Astrocyte (in vitro differentiated cells and primary cell): ENCODE measurements at regions not wholly inside any gene's neighbourhood (a gene's known extent, or its start where the extent isn't known, plus 50 kb on each side); places are given as distances from the start of the nearest gene placed in this dataset.

Source experiments
- DNase-seq: peaks from one replicate; pipeline ENCODE4 v3.0.0-alpha.2; 2010; ENCODE audit warnings: low read depth
- FAIRE-seq: peaks from 2 replicates; lab custom pipeline; 2011; peaks lifted over from hg19 to GRCh38; lab: Jason Lieb, UNC
- H2AFZ ChIP-seq: 2 replicates; pipeline ENCODE4 v1.6.0; 2012; ENCODE audit warnings: low read depth, low read length, inconsistent platforms
- H3K27ac ChIP-seq: 2 replicates; pipeline ENCODE4 v1.5.1; 2011; ENCODE audit warnings: low read depth, low read length, inconsistent platforms
- H3K27me3 ChIP-seq: 2 replicates; pipeline ENCODE4 v1.6.0; 2011; ENCODE audit warnings: low read length, inconsistent platforms; ENCODE audit not compliant: insufficient read depth
- H3K36me3 ChIP-seq: 2 replicates; pipeline ENCODE4 v1.5.1; 2011; ENCODE audit warnings: low read length, inconsistent platforms; ENCODE audit not compliant: insufficient read depth
- H3K4me1 ChIP-seq: 2 replicates; pipeline ENCODE4 v1.5.1; 2011; ENCODE audit warnings: low read length, inconsistent platforms; ENCODE audit not compliant: insufficient read depth
- H3K4me2 ChIP-seq: 2 replicates; pipeline ENCODE4 v1.6.0; 2012; ENCODE audit warnings: low read length, inconsistent platforms
- H3K4me3 ChIP-seq: 2 replicates; pipeline ENCODE4 v1.5.1; 2011; ENCODE audit warnings: low read depth, mild to moderate bottlenecking, low read length, inconsistent platforms; ENCODE audit not compliant: insufficient read depth
- H3K79me2 ChIP-seq: 2 replicates; pipeline ENCODE4 v1.6.0; 2012; ENCODE audit warnings: mild to moderate bottlenecking, low read length, inconsistent platforms; ENCODE audit not compliant: insufficient read depth
- H3K9ac ChIP-seq: 2 replicates; pipeline ENCODE4 v1.6.0; 2012; ENCODE audit warnings: mild to moderate bottlenecking, low read length, inconsistent platforms
- H3K9me3 ChIP-seq: 2 replicates; pipeline ENCODE4 v1.5.1; 2012; ENCODE audit warnings: low read depth, mild to moderate bottlenecking, low read length, inconsistent platforms; ENCODE audit not compliant: insufficient read depth
- H4K20me1 ChIP-seq: 2 replicates; pipeline ENCODE4 v1.6.0; 2012; ENCODE audit warnings: low read length, inconsistent platforms; ENCODE audit not compliant: insufficient read depth
- H3K27ac Mint-ChIP-seq: one replicate; pipeline ENCODE4 v1.8.0; 2021; ENCODE audit warnings: mild to moderate bottlenecking, mixed read lengths; ENCODE audit not compliant: unreplicated experiment
- H3K27me3 Mint-ChIP-seq: one replicate; pipeline ENCODE4 v1.8.0; 2021; ENCODE audit warnings: low read depth, mixed read lengths; ENCODE audit not compliant: unreplicated experiment
- H3K36me3 Mint-ChIP-seq: one replicate; pipeline ENCODE4 v1.8.0; 2021; ENCODE audit warnings: low read depth, mixed read lengths; ENCODE audit not compliant: unreplicated experiment
- H3K4me1 Mint-ChIP-seq: one replicate; pipeline ENCODE4 v1.8.0; 2021; ENCODE audit warnings: low read depth, mixed read lengths; ENCODE audit not compliant: unreplicated experiment
- H3K4me3 Mint-ChIP-seq: one replicate; pipeline ENCODE4 v1.8.0; 2021; ENCODE audit warnings: mild to moderate bottlenecking, moderate library complexity, mixed read lengths; ENCODE audit not compliant: unreplicated experiment
- H3K9me3 Mint-ChIP-seq: one replicate; pipeline ENCODE4 v1.8.0; 2021; ENCODE audit warnings: mild to moderate bottlenecking, mixed read lengths; ENCODE audit not compliant: unreplicated experiment
- EZH2 ChIP-seq: IDR thresholded peaks from 2 replicates; pipeline ENCODE4 v1.6.1; 2012; ENCODE audit warnings: mild to moderate bottlenecking, low read length, inconsistent platforms; ENCODE audit not compliant: insufficient read depth
- TF ChIP-seq, protein P1 (sequence below): IDR thresholded peaks from 2 replicates; pipeline ENCODE4 v1.5.1; 2011; ENCODE audit warnings: low read depth, mild to moderate bottlenecking, inconsistent platforms, low read length, moderate library complexity; ENCODE audit not compliant: insufficient read depth

DNA sequence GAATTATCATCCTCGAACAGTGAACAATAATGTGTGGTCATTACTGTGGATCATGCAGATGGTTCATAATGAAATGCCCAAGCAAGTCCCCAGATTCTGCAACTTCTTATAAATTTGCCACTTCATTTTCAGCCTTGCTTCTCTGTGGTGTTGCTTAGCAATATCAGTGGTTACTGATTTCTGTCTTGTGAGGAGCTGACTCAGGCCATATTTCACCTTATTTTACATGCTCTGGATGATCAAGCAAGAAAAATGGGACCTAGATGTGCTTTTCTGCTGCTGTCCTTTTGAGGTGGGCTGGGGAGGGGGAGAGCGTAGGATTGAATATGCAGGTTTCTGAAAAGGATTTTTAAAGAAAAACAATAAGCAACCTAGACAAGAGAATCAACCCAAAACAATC is 188.3 kb downstream of the SLC24A2 start:
- Histone ChIP-seq H3K79me2 (no peaks in the 10 kb centered on the region), H3K4me2 (no peak overlapping the region), H3K9ac (no peak overlapping the region), H3K4me3 (no peak overlapping the region), H3K36me3 (no peaks in the 10 kb centered on the region), H3K27ac (no peak overlapping the region), H3K9me3 (no peaks in the 10 kb centered on the region), H2AFZ (no peak overlapping the region), H4K20me1 (no peaks in the 10 kb centered on the region), H3K27me3 (no peaks in the 10 kb centered on the region), H3K4me1 (no peaks in the 10 kb centered on the region)
- Mint-ChIP-seq H3K4me3 (no peak overlapping the region), H3K27ac (no peak overlapping the region), H3K4me1 (no peaks in the 10 kb centered on the region), H3K9me3 (no peaks in the 10 kb centered on the region), H3K36me3 (no peaks in the 10 kb centered on the region), H3K27me3 (peaks cover 3% of the 10 kb centered on the region)
- DNase-seq = no peak
- TF ChIP-seq, protein P1, sequence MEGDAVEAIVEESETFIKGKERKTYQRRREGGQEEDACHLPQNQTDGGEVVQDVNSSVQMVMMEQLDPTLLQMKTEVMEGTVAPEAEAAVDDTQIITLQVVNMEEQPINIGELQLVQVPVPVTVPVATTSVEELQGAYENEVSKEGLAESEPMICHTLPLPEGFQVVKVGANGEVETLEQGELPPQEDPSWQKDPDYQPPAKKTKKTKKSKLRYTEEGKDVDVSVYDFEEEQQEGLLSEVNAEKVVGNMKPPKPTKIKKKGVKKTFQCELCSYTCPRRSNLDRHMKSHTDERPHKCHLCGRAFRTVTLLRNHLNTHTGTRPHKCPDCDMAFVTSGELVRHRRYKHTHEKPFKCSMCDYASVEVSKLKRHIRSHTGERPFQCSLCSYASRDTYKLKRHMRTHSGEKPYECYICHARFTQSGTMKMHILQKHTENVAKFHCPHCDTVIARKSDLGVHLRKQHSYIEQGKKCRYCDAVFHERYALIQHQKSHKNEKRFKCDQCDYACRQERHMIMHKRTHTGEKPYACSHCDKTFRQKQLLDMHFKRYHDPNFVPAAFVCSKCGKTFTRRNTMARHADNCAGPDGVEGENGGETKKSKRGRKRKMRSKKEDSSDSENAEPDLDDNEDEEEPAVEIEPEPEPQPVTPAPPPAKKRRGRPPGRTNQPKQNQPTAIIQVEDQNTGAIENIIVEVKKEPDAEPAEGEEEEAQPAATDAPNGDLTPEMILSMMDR = no peak
- TF ChIP-seq EZH2 = no peak
- no peak for FAIRE-seq

DNA sequence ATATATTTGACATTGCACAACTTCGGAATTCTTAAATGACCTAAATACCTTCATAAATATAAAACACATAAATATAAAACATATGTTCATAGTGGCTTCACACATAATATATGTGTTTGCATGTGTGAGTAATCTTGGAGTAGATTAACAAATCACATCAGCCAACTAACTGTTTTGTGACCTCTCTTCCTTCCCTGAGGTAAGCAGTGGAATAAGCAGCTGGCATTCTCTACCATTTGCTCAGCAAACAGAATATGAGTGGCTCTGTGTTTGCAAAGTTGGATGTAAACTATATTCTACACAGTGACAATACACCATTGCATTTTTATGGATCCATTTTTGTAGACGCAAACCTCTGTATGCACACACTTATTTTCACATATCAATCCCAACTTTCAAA is 189.9 kb downstream of the ACER2 start:
- Mint-ChIP-seq H3K27me3 (peaks cover 5% of the 10 kb centered on the region), H3K27ac (no peak overlapping the region), H3K9me3 (no peaks in the 10 kb centered on the region), H3K4me3 (no peak overlapping the region), H3K4me1 (no peaks in the 10 kb centered on the region), H3K36me3 (no peaks in the 10 kb centered on the region)
- Histone ChIP-seq H3K4me2 (no peak overlapping the region), H2AFZ (no peak overlapping the region), H4K20me1 (no peaks in the 10 kb centered on the region), H3K79me2 (no peaks in the 10 kb centered on the region), H3K27me3 (no peaks in the 10 kb centered on the region), H3K9me3 (no peaks in the 10 kb centered on the region), H3K4me1 (no peaks in the 10 kb centered on the region), H3K9ac (no peak overlapping the region), H3K36me3 (no peaks in the 10 kb centered on the region), H3K4me3 (no peak overlapping the region), H3K27ac (no peak overlapping the region)
- FAIRE-seq = no peak
- TF ChIP-seq, protein P1 = no peak
- TF ChIP-seq EZH2 = no peak
- DNase-seq = no peak

DNA sequence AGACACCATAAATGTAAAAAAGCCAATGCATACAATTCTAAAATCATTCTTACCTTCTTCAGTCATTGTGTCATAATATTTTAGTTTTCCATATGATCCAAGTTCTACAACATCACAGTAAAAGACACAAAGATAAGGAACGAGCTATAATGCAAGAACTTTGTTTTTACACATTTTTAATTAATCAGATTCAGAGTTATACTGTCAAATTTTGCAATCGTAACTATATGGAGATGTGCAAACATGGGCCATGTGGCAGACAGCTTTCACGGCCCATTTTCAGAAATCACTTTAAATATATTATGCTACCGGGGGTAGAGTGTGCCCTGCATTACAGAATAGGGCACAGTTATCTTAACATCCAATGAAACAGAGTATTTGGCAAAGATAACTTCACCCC is 188.4 kb downstream of the ACER2 start:
- no peak overlapping the region for H3K27ac Mint-ChIP-seq
- Histone ChIP-seq H3K4me2 (no peak overlapping the region), H4K20me1 (no peaks in the 10 kb centered on the region), H3K79me2 (no peaks in the 10 kb centered on the region), H3K4me3 (no peak overlapping the region), H2AFZ (no peak overlapping the region), H3K4me1 (no peaks in the 10 kb centered on the region), H3K36me3 (no peaks in the 10 kb centered on the region), H3K27ac (no peak overlapping the region), H3K9me3 (no peaks in the 10 kb centered on the region), H3K27me3 (no peaks in the 10 kb centered on the region), H3K9ac (no peak overlapping the region)
- no peaks in the 10 kb centered on the region for H3K9me3 Mint-ChIP-seq
- H3K36me3 Mint-ChIP-seq = no peaks in the 10 kb centered on the region
- DNase-seq (no peak), FAIRE-seq (no peak)
- no peak overlapping the region for H3K4me3 Mint-ChIP-seq
- TF ChIP-seq EZH2 = no peak
- TF ChIP-seq, protein P1 = no peak
- peaks cover 7% of the 10 kb centered on the region for H3K27me3 Mint-ChIP-seq
- H3K4me1 Mint-ChIP-seq = no peaks in the 10 kb centered on the region
